Skin epidermis (tissue), 12 donors: ENCODE measurements at regions not wholly inside any gene's neighbourhood (a gene's known extent, or its start where the extent isn't known, plus 50 kb on each side); places are given as distances from the start of the nearest gene placed in this dataset.

Experiments used
- H3K27ac ChIP-seq, 21 experiments: fragments of 200-600 bp; sonication (generic) in 11 of 21; one replicate each; pipeline ENCODE4 v1.5.0; 2020; ENCODE audit warnings: mild to moderate bottlenecking in 3 of 21, inconsistent platforms in 2 of 21, moderate library complexity in 2 of 21
- H3K4me3 ChIP-seq, 7 experiments: fragments of 200-600 bp; sonication (generic) in 2 of 7; one replicate each; pipeline ENCODE4 v1.5.0; 2020; ENCODE audit warnings: inconsistent platforms in 2 of 7, mild to moderate bottlenecking in 2 of 7, moderate library complexity in 1 of 7

DNA sequence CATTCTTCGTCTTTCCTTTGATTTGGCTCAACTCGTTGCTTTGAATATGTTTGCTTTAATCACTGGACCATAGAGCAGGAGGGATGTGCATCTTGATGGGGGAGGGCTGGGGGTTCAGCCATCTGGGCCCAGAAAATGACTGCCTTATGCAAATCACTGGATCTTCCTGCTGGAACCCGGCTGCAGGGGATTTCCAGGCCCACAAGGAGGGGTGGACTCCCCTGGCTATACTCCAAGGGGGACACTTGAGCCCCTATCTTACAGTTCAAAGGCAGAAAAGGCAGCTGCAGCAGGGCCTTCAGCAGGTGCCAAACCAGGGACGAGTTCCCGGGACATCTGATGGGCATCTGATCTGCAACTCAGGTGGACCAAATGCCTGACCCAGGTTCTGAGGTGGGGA is 122.5 kb downstream of the DICER1 start:
- Histone ChIP-seq H3K27ac (no peak overlapping the region), H3K4me3 (no peak overlapping the region)

DNA sequence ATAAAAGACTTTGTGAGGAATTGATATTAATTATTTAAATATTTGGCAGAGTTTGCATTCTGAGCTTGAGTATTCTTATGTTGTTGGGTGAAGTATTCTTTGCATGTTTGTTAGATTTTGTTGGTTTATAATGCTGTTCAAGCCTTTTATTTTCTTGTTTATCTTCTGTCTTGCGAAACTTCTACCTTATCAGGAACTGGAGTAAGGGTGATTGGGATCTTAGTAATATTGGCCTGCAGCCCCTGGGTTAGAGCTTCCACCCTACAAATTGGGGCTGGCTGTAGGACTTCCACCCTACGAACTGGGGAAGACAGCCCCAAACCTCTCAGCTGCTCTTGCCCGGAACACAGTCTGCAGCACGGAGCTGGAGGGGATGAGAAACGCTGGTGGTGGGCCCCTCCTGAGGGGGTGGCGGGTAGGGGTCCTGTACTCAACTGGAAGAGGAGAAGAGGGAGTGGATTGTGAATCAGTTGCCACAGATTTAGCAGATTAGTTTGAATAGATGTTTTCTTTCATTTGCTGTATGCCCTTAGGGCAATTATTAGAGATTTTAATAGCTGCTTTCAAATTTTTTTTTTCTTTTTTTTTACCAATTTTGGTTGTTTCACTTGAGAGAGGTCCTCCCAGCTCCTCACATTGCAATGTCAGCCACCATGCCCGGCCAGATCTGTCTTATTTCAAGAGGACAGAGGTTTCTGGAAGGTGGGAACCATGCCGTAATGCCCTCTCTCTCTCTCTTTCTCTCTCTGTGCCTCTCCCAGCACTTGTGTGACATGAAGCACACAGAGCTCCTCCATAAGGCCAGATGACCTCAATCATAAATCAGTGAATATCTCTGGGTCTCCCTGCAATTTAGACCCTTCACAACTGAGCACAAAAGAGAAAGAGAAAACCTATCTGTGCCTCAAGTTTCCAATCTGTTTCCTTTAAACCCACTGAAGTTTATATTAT is 123.4 kb downstream of the DICER1 start:
- H3K27ac ChIP-seq, result no peak overlapping the region
- H3K4me3 ChIP-seq, result no peak overlapping the region

DNA sequence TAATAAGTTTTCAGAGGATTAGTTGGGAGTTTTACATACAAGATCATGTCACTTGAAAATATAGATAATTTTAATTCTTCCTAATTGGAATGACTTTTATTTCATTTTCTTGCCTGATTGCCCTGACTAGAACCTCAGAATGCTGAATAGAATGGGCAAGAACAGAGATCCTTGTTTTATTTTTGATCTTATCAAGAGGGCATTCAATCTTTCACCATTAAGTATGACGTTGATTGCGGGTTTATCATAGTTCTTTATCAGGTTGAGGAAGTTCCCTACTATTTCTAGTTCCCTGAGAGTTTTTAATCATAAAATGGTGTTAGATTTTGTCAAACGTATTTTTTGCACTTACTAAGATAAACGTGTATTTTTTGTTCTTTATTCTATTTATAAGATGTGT is 124.3 kb downstream of the DICER1 start:
- Histone ChIP-seq H3K27ac (no peak overlapping the region), H3K4me3 (no peak overlapping the region)

DNA sequence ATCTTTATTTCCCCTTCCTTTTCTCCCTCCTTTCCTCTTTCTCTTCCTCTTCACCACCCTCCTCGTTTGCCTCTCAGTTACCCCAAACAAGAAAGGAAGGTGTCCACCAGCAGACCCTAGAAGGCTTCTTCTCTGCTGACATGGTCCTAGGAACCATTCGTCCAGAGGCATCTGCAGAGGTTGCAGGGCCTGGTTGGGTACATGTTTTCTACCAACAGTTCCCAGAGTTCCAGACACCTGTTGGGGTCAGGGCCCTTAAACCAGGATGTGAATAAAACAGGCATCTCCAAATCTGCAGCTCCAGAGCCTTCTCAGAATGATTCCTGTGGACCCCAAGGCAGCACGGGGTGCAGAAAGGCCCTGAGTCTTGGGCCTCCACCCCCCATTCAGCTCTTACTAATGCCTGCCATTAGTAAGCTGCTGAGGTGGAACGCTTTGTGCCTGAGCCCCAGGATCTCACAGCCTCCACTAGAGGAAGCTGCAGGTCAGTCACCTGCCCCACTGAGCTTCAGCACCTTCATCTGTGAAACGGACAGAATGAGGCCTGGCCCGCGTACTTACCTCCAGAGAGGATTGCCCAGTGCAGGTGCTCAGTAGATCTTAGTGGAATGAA is 130.4 kb downstream of the DICER1 start:
- no peak overlapping the region for H3K27ac ChIP-seq

DNA sequence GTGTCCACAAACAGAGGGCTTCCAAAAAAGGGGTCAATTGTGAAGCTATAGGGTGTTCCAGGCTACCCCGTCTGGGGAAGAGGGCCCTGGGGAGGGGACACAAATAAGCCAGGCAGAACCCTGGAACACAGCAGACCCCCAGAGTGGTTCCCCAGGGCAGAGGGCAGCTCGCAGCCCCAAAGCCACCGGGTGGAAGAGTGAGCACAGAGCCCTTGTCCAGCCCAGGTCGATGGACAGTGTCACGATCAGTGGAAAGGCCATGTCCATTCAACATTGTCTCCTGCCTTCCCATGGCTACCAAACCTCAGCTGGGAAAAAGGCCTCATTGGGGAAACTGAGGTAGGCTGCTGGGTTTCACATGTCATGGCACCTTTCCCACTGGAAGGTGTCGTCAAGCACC is 131.4 kb downstream of the DICER1 start:
- no peak overlapping the region for H3K27ac ChIP-seq

More for the DNA sequence above, 130.4 kb downstream of the DICER1 start:
- no peak overlapping the region for H3K4me3 ChIP-seq

DNA sequence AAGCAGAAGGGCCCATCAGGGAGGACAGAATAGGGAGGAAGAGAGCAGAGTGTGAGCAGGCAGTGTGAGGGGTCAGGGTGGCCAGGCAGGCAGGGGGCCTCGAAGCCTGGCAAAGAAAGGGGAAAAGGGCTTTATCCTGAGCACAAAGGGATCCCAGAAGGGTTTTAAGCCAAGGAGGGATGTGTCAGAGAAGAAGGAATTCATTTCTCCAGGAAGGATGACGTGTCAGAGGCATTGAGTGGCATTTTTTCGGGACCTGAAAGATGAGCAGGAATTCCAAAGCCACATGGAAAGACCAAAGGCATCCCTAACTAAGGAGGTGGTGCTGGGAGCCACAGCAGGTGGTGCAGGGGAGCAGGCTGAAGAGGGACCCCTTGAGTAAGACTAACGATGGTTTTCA is 132.1 kb downstream of the DICER1 start:
- H3K4me3 ChIP-seq, result no peak overlapping the region
- H3K27ac ChIP-seq, result no peak overlapping the region

More for the DNA sequence above, 131.4 kb downstream of the DICER1 start:
- no peak overlapping the region for H3K4me3 ChIP-seq

DNA sequence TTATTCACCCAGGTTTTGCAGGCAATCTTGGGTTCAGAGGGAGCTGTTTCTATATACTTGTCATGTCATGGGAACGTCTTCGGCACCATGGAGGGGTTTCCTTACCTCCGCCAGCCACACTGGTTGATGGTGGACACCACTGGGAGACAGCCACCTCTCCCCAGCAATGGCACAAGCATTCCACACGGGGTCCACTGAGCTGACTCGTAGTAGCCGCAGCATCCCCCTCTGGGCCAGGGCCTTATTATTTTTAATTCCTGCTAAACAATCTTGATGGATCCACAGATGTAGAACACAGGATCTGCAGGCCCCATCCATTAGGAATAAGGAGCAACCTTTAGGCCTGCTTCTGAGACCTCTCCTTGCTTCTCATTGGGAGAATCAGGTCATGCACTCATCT is 132.9 kb downstream of the DICER1 start:
- H3K4me3 ChIP-seq, result no peak overlapping the region
- no peak overlapping the region for H3K27ac ChIP-seq

DNA sequence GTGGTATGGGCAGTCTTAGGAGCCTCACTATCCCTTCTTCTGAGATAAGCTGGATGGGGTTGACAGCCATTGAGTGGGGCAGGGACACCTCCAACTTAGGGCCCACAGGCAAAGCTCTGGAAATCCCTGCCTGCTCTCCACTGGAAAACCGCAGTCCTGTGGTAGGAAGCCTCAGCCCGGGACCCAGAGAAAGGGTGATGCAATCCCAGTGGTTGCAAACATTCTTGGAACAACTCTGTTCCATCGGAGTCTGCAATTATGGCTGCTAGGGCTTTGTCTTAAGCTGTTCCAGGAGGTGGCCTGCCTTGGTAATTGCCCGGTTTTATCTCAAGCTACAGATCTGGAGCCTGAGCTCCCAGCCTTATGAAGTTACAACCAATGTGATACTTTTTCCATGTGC is 133.4 kb downstream of the DICER1 start:
- Histone ChIP-seq H3K4me3 (no peak overlapping the region), H3K27ac (no peak overlapping the region)

DNA sequence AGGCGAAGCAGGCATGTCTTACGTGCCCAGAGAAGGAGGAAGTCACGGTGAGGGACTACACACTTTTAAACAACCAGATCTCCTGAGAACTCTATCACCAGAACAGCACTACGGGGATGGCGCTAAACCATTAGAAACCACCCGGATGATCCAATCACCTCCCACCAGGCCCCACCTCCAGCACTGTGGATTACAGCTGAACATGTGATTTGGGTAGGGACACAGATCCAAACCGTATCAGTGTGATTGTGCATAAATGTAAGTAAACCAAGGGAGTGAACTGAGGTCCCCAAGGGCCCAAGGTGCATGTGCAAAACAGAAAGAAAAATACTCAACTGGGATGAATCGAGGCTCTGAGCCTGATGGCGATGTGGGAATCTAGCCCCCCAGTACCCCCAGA is 134.2 kb downstream of the DICER1 start:
- Histone ChIP-seq H3K27ac (no peak overlapping the region), H3K4me3 (no peak overlapping the region)

DNA sequence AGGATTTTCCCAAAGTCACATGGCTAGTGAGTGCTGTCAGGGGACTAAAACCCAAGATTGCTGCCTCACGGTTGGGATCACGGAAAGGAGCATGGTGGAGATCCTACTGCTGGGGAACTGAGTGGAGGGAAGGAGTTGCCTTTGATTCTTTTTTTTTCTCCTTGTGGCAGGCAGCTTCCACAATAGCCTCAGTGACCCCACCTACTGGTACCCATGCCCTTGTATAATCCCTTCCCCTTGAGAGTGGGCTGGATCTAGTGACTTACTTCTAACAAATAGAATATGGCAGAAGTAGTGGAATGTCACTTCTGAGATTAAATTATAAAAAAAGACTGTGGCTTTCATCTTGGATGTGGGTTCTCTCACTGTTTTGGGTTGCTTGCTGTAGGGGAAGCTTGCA is 135.7 kb downstream of the DICER1 start:
- Histone ChIP-seq H3K4me3 (no peak overlapping the region), H3K27ac (no peak overlapping the region)

DNA sequence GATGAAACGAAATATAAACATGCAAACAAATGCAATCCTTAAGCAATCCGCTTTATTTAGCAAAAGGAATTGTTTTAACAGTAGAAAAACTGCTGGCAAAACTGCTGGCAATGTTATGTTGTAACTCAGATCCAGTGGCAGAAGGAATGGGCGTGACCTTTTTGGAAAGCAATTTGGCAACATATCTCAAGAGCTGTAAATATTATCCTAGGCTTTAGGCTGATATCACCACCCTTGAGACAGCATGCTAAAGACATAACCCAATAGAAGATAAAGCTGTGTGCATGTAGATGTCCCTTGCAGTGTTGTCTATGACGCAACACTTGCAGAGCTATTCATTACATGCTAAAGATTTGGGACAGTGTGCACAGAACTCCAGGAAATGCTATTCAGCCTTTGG is 138.5 kb downstream of the DICER1 start:
- H3K27ac ChIP-seq, result no peak overlapping the region
- no peak overlapping the region for H3K4me3 ChIP-seq

DNA sequence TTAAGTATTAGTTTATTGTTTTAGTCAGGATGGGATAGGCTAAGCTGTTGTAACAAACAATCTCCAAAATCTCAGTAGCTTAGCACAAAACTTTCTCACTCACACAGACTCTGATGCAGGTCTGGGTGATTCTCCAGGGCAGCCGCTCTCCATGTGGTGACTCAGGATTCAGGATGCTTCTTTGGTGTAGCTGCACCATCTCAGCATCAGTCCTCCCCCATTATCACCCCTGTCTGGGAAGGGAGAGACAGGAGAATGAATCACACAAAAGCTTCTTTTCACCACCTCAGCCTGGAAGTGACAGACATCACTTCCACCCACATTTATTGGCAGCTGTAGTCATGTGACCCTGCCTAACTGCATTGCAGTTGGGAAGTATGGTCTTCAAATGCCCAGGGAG is 142.3 kb downstream of the DICER1 start:
- H3K4me3 ChIP-seq, result no peak overlapping the region
- H3K27ac ChIP-seq, result no peak overlapping the region

DNA sequence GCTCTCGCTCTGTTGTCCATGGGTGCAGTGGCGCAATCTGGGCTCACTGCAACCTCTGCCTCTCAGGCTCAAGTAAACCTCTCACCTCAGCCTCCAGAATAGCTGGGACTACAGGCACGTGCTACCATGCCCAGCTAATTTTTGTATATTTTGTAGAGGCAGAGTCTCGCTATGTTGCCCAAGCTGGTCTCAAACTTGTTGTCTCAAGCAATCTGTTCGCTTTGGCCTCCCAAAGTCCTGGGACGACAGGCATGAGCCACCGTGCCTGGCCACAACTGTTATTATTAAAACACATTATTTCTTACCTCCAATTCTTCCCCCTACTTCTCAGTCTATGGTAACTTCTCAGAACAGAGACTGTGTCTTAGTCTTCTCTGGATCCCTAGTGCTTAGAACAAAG is 143.3 kb downstream of the DICER1 start:
- Histone ChIP-seq H3K4me3 (no peak overlapping the region), H3K27ac (no peak overlapping the region)

DNA sequence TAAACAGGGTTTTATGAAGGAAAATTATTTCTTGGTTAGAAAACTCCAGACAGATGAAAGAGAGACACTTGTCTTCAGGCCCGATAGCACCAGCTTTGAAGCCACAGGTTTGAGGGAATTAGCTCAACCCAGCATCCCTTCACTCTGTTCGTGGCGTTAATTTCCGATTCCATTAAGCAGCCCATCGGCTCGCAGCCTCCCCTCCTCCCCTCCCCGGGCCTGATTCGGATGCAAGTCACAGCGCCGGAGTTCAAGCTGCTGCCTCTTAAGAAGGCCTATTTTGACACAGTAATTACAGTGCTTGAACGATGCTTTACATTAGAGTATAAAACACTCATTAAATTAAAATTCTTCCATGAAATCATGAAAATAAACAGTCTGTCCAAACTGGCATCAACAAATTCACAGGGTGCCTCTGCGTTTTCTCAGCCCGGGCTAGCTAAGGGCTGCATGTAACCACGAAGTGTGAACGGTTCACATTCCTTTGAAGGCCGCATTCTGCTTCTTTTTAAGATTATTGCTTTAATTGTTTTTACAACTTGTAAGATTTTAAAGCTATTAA is 145.8 kb downstream of the DICER1 start:
- Histone ChIP-seq H3K4me3 (no peak overlapping the region), H3K27ac (no peak overlapping the region)

DNA sequence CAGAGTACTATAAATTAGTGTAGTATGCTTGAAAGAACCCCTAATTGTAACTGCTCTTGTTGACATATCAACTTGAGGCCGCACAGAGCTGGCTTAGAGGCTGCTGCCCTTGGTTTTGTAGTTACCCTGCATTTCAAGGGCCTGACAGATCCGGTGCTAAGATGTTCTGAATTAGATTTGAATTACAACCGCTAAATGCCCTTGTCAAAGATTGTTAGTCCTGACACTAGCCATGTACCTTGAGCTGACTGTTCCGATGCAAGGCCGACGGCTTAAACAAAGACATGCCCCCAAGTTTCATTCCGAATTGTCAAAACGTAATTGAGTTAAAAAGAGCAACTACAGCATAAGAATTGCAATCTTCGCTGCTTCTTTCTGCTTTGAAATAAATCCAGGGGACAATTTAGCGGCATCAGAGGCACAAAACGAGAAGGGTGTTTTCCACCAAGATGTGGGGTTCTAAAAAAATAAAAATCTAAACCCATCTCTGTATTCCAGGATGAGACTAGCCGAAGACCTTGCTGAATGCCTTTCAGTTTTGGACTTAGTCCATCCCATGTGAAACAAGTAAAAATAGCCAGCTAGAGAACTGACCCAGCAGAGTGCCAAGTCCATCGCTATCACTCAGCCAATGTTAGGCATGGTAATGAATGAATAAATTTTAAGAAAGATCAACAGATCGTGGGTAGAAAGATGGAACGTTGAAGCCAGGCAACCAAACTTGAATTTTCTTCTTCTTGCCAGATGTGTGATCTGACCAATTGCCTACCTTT is 148.7 kb downstream of the DICER1 start:
- no peak overlapping the region for H3K27ac ChIP-seq
- no peak overlapping the region for H3K4me3 ChIP-seq

DNA sequence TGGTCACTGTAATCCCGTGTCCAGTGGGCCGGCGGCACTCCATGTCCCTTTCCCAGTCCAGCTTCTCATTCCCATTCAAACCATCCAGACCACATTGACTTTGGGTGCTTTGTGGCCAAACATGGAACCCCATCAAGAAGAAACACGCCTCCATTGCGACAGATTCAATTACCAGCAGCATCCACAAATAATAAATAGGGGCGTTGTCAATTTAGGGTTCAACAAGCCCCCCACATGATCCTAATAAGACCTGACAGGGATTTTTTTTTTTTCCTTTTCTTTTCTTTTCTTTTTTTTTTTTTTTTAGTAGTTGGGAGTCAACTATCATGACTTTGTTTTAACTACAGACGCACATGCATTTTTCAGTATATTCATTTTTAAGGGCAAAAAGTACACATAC is 149.4 kb downstream of the DICER1 start:
- H3K27ac ChIP-seq, result no peak overlapping the region
- H3K4me3 ChIP-seq, result no peak overlapping the region

DNA sequence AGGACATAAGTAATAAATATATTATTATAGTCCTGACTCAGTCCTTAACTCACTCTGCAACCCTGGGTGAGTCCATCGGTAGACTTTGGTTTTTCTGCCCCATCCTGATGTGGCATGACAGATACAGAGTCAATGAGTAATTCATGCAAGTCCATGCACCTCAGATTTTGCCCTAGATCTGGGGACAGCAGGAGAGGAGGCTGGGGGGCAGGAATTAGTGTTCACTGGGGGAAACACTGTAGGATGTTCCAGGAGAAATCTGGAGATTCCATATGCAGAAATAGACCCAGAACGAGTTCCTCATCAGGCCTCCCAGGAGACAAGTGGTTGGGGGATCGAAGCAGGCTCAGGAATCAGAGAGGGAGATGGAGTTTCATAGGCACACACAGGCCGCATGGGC is 150.8 kb downstream of the DICER1 start:
- Histone ChIP-seq H3K4me3 (no peak overlapping the region), H3K27ac (no peak overlapping the region)

DNA sequence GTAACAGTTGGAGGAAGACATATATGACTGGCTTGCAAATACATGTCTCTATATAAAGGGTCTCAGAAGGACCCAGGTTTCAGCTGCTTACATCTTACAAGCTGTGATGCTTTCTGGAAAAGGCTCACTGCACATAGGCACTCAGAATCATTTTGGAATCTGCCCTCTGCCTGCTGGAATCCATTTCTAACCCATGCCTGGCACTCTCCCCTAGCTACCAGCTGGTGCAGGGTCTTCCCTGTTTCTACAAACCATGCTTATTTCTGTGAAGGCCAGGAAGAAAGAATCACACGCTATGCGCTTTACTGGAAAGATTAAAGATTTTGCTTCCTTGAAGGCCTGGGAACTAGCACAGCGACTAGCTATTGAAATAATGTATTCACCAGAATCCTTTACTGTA is 151.3 kb downstream of the DICER1 start:
- Histone ChIP-seq H3K4me3 (no peak overlapping the region), H3K27ac (no peak overlapping the region)

DNA sequence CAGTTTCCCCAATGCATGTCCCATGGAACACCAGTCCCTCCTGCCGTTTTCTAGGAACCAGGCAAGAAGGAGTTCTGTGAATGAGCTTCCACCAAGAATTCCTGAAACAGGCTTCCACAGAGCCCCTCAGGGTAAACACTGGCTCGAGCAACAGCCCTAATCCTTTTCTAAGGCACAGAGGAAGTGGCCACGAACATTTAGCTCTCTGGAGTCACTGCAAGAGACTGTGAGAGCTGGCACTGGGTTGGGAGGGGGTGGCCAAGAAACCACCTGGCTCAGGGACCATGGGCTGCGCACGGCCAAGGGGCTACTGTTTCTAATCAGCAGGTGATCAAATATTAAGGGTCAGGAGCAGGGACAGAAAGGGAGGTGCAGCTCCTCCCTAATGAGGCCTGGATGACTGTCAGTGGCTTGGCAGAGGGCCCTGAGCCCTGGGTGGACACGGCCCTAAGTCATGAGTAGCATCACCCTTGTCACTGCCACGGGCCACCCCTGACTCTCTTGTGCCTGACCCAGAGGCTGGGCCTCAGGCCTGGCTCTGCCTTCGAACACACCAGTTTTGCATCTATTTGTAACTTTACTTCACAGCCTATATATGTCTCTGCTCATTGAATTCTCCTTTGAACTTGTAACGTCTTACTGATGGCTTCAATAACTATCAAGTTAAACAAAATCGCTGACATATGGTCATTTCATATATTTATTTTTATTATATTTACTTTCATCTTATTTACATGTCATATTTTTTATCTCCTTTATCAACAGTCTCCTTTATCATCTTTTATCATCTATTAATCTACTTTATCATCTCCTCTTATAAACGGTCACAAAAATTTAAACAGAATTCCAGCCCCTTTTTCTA is 154.0 kb downstream of the DICER1 start:
- H3K27ac ChIP-seq, result no peak overlapping the region
- H3K4me3 ChIP-seq, result no peak overlapping the region
